ENCODE measurements at regions not wholly inside any gene's neighbourhood (a gene's known extent, or its start where the extent isn't known, plus 50 kb on each side); places are given as distances from the start of the nearest gene placed in this dataset.

GRCh38 chr2:217505303-217505702 is 497.5 kb downstream of the TNS1 start:
- H3K36me3 ChIP-seq (ENCODE audit: control insufficient read depth, insufficient read depth, low read length), result no peaks in the 10 kb centered on the region
- no peak overlapping the region for H3K4me3 ChIP-seq (ENCODE audit: low read depth, low read length)
- DNase-seq (ENCODE audit: low read depth), result no peak
- no peaks in the 10 kb centered on the region for H3K27me3 ChIP-seq (ENCODE audit: control insufficient read depth, insufficient read depth, low read length)
- TF ChIP-seq, protein P1, sequence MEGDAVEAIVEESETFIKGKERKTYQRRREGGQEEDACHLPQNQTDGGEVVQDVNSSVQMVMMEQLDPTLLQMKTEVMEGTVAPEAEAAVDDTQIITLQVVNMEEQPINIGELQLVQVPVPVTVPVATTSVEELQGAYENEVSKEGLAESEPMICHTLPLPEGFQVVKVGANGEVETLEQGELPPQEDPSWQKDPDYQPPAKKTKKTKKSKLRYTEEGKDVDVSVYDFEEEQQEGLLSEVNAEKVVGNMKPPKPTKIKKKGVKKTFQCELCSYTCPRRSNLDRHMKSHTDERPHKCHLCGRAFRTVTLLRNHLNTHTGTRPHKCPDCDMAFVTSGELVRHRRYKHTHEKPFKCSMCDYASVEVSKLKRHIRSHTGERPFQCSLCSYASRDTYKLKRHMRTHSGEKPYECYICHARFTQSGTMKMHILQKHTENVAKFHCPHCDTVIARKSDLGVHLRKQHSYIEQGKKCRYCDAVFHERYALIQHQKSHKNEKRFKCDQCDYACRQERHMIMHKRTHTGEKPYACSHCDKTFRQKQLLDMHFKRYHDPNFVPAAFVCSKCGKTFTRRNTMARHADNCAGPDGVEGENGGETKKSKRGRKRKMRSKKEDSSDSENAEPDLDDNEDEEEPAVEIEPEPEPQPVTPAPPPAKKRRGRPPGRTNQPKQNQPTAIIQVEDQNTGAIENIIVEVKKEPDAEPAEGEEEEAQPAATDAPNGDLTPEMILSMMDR (IDR thresholded peaks at IDR 0.05; ENCODE audit: insufficient read depth, low read length, poor library complexity, severe bottlenecking), result no peak

- Histone ChIP-seq H3K27me3 (ENCODE audit: control insufficient read depth, insufficient read depth, low read length) (no peaks in the 10 kb centered on the region), H3K36me3 (ENCODE audit: control insufficient read depth, insufficient read depth, low read length) (no peaks in the 10 kb centered on the region), H3K4me3 (ENCODE audit: low read depth, low read length) (no peak overlapping the region)
- no peak for DNase-seq (ENCODE audit: low read depth)
- TF ChIP-seq, protein P1 (IDR thresholded peaks at IDR 0.05; ENCODE audit: insufficient read depth, low read length, poor library complexity, severe bottlenecking), result no peak
These were observed 500.9 kb downstream of the TNS1 start for GRCh38 chr2:217501887-217502286.

DNA sequence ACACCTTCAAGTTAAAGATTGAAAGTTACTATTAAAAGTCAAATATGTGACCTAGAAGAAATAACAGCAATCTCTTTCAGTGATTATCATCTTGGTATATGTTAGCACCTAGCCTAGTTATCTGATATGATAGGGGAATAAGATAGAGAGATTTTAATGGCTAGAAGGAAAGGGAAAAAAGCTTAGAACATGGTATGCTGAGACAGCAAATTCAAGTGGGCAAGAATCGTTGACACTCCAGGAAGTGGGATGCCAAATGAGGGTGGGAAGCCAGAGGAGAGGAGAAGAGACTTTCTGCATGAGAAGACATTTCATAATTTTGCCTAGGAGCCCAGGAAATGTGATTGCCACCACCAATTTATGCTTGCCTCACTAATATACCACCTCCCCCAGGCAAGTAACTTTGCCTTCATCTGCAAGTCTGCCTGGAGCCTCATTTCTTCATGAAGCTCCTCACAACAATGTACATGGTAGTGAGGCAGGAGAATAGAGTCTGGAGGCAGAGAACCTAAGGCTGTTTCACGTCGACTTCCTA is 504.9 kb downstream of the TNS1 start:
- H3K27me3 ChIP-seq (ENCODE audit: control insufficient read depth, insufficient read depth, low read length), result no peaks in the 10 kb centered on the region
- DNase-seq (ENCODE audit: low read depth), result no peak
- no peaks in the 10 kb centered on the region for H3K36me3 ChIP-seq (ENCODE audit: control insufficient read depth, insufficient read depth, low read length)
- TF ChIP-seq, protein P1 (IDR thresholded peaks at IDR 0.05; ENCODE audit: insufficient read depth, low read length, poor library complexity, severe bottlenecking), result no peak
- H3K4me3 ChIP-seq (ENCODE audit: low read depth, low read length), result no peak overlapping the region

DNA sequence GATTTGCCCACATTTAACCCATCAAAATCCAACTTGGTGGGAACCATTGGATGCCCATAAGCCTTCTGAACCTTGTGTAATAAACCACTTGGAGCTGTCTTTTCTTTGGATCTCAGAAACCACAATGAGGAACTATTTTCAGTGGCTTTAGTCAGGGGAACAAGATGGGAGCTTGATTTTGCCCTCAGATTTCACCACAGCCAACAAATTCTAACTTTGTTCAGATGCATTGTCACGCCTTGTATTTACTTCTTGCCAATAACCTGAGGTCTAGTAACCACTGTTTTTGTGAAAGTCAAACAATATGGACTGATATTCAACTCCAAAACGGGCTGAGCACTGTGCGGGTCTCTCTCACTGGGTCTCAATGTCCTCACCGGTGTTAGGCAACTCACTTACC is 508.2 kb downstream of the TNS1 start:
- no peak for DNase-seq (ENCODE audit: low read depth)
- TF ChIP-seq, protein P1 (IDR thresholded peaks at IDR 0.05; ENCODE audit: insufficient read depth, low read length, poor library complexity, severe bottlenecking), result no peak
- no peaks in the 10 kb centered on the region for H3K36me3 ChIP-seq (ENCODE audit: control insufficient read depth, insufficient read depth, low read length)
- H3K4me3 ChIP-seq (ENCODE audit: low read depth, low read length), result no peak overlapping the region
- H3K27me3 ChIP-seq (ENCODE audit: control insufficient read depth, insufficient read depth, low read length), result no peaks in the 10 kb centered on the region

DNA sequence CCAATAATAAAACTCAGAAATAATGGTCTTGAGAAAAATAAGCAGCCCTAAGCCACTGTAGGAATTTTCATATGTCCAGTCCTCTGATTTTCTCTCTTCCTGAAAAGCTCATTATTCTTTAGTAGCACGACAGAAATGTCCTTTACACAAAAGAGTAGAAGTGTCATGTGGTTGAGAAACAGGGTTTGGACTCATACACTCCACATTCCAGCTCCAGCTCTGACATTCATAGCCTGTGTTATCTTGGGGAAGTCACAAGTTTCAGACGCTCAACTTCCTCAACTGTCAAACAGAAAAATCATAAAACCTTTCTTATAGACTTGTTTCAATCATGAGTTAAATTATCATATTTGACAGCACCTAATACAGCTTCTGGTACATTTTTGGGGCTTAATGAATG is 511.5 kb downstream of the TNS1 start:
- TF ChIP-seq, protein P1 (IDR thresholded peaks at IDR 0.05; ENCODE audit: insufficient read depth, low read length, poor library complexity, severe bottlenecking), result no peak
- no peak for DNase-seq (ENCODE audit: low read depth)

More for the DNA sequence above, 511.5 kb downstream of the TNS1 start:
- Histone ChIP-seq H3K4me3 (ENCODE audit: low read depth, low read length) (no peak overlapping the region), H3K27me3 (ENCODE audit: control insufficient read depth, insufficient read depth, low read length) (no peaks in the 10 kb centered on the region), H3K36me3 (ENCODE audit: control insufficient read depth, insufficient read depth, low read length) (no peaks in the 10 kb centered on the region)
